Smooth muscle cell (in vitro differentiated cells): ENCODE measurements at regions not wholly inside any gene's neighbourhood (a gene's known extent, or its start where the extent isn't known, plus 50 kb on each side); places are given as distances from the start of the nearest gene placed in this dataset.

ENCODE experiments used
- DNase-seq: peaks from one replicate; lab custom pipeline; 2025; ENCODE audit not compliant: unreplicated experiment; lab: John Stamatoyannopoulos, UW
- H2AFZ ChIP-seq: fragments of 200-600 bp; sonication (generic); 2 replicates; pipeline ENCODE4 v1.6.0; 2016; ENCODE audit warnings: antibody characterized with exemption, low read depth, mild to moderate bottlenecking
- H3F3A ChIP-seq: fragments of 200-600 bp; sonication (generic); 2 replicates; pipeline ENCODE4 v1.6.0; 2017; ENCODE audit warnings: antibody characterized with exemption, low read depth
- H3K27ac ChIP-seq: fragments of 200-600 bp; sonication (generic); 2 replicates; pipeline ENCODE4 v1.5.1; 2016; ENCODE audit warnings: low read depth, mild to moderate bottlenecking
- H3K27me3 ChIP-seq: fragments of 200-600 bp; sonication (generic); 2 replicates; pipeline ENCODE4 v1.6.1; 2016; ENCODE audit warnings: low read depth, mild to moderate bottlenecking
- H3K36me3 ChIP-seq: fragments of 200-600 bp; sonication (generic); 2 replicates; pipeline ENCODE4 v1.5.1; 2016; ENCODE audit warnings: low read depth
- H3K4me1 ChIP-seq: fragments of 200-600 bp; sonication (generic); 2 replicates; pipeline ENCODE4 v1.5.1; 2016; ENCODE audit warnings: low read depth
- H3K4me2 ChIP-seq: fragments of 200-600 bp; sonication (generic); 2 replicates; pipeline ENCODE4 v1.6.0; 2016; ENCODE audit warnings: mild to moderate bottlenecking
- H3K4me3 ChIP-seq: fragments of 200-600 bp; sonication (generic); 2 replicates; pipeline ENCODE4 v1.5.1; 2016; ENCODE audit warnings: mild to moderate bottlenecking
- H3K79me2 ChIP-seq: fragments of 200-600 bp; sonication (generic); 2 replicates; pipeline ENCODE4 v1.6.0; 2016; ENCODE audit warnings: low read depth, mild to moderate bottlenecking
- H3K9ac ChIP-seq: fragments of 200-600 bp; sonication (generic); 2 replicates; pipeline ENCODE4 v1.6.0; 2016; ENCODE audit warnings: low read depth
- H3K9me3 ChIP-seq: fragments of 200-600 bp; sonication (generic); replicated peaks from 2 replicates; pipeline ENCODE4 v1.5.1; 2016; ENCODE audit warnings: low read depth
- H4K20me1 ChIP-seq: fragments of 200-600 bp; sonication (generic); 2 replicates; pipeline ENCODE4 v1.6.0; 2016; ENCODE audit warnings: low read depth
- WGBS: methylation state at CpG from one replicate; pipeline ENCODE4 v1.1.7; 2016; ENCODE audit warnings: low lambda C conversion rate; 5-methylcytosine and 5-hydroxymethylcytosine counted together
- TF ChIP-seq, protein P1 (sequence below): fragments of 200-600 bp; sonication (generic); IDR thresholded peaks from 2 replicates; pipeline ENCODE4 v1.5.1; 2017; ENCODE audit warnings: borderline replicate concordance, mild to moderate bottlenecking, antibody characterized with exemption; ENCODE audit not compliant: insufficient read depth, poor library complexity, severe bottlenecking

DNA sequence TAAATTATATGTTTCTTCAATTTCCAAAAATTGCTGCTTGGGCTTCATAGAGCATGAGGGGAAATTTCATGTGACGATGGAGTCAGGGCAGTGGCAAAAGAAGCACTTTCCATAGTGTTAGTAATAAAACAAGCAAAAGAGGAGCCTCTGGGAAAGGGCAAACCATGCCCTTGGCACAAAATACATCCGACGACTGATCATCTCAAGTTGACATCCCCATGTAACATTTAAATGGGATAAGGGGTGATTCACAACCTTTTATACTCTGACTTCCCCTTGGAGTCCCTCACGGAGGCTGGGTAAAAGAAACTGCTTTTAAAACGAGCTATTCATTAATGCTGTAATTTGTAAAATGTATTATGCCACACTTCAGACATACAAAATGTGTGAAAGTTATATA lies 161.4 kb upstream of the DMRT1 start:
- Histone ChIP-seq H3K36me3 (no peaks in the 10 kb centered on the region), H3K27me3 (no peaks in the 10 kb centered on the region), H3K9me3 (no peaks in the 10 kb centered on the region), H3K27ac (no peak overlapping the region), H3K79me2 (no peaks in the 10 kb centered on the region), H3K4me1 (peaks cover 25% of the 10 kb centered on the region), H3K9ac (no peak overlapping the region), H3F3A (peaks cover 9% of the 10 kb centered on the region), H2AFZ (no peak overlapping the region), H3K4me2 (no peak overlapping the region), H4K20me1 (no peaks in the 10 kb centered on the region), H3K4me3 (no peak overlapping the region)
- 84% methylated on average over 5 of the region's 5 CpGs for WGBS
- DNase-seq, result no peak
- TF ChIP-seq, protein P1, sequence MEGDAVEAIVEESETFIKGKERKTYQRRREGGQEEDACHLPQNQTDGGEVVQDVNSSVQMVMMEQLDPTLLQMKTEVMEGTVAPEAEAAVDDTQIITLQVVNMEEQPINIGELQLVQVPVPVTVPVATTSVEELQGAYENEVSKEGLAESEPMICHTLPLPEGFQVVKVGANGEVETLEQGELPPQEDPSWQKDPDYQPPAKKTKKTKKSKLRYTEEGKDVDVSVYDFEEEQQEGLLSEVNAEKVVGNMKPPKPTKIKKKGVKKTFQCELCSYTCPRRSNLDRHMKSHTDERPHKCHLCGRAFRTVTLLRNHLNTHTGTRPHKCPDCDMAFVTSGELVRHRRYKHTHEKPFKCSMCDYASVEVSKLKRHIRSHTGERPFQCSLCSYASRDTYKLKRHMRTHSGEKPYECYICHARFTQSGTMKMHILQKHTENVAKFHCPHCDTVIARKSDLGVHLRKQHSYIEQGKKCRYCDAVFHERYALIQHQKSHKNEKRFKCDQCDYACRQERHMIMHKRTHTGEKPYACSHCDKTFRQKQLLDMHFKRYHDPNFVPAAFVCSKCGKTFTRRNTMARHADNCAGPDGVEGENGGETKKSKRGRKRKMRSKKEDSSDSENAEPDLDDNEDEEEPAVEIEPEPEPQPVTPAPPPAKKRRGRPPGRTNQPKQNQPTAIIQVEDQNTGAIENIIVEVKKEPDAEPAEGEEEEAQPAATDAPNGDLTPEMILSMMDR, result no peak

GRCh38 chr9:682633-683508 lies 158.6 kb upstream of the DMRT1 start:
- H3K27me3 ChIP-seq, result no peaks in the 10 kb centered on the region
- WGBS, result 42% methylated on average over 12 of the region's 12 CpGs
- H2AFZ ChIP-seq, result peak overlapping the region; percentile 22
- H3K4me1 ChIP-seq, result peaks cover 32% of the 10 kb centered on the region
- TF ChIP-seq, protein P1, result no peak
- H3K9ac ChIP-seq, result peak overlapping the region; percentile 92
- peak overlapping the region; percentile 80 for H3K4me2 ChIP-seq
- H3K79me2 ChIP-seq, result peaks cover 6% of the 10 kb centered on the region
- peak overlapping the region; percentile 39 for H3K4me3 ChIP-seq
- DNase-seq, result no peak
- H4K20me1 ChIP-seq, result no peaks in the 10 kb centered on the region
- peak overlapping the region; percentile 97 for H3K27ac ChIP-seq
- H3K36me3 ChIP-seq, result no peaks in the 10 kb centered on the region
- peaks cover 12% of the 10 kb centered on the region for H3F3A ChIP-seq
- H3K9me3 ChIP-seq, result no peaks in the 10 kb centered on the region

- peak overlapping the region; percentile 39 for H3K4me3 ChIP-seq
- TF ChIP-seq, protein P1, result no peak
- no peaks in the 10 kb centered on the region for H4K20me1 ChIP-seq
- H3K36me3 ChIP-seq, result no peaks in the 10 kb centered on the region
- H3K9me3 ChIP-seq, result no peaks in the 10 kb centered on the region
- H3K4me2 ChIP-seq, result peak overlapping the region; percentile 80
- peaks cover 6% of the 10 kb centered on the region for H3K79me2 ChIP-seq
- DNase-seq, result no peak
- H3K27ac ChIP-seq, result peak overlapping the region; percentile 97
- H2AFZ ChIP-seq, result no peak overlapping the region
- peak overlapping the region; percentile 92 for H3K9ac ChIP-seq
- H3F3A ChIP-seq, result peaks cover 12% of the 10 kb centered on the region
- H3K4me1 ChIP-seq, result peaks cover 32% of the 10 kb centered on the region
- H3K27me3 ChIP-seq, result no peaks in the 10 kb centered on the region
- WGBS, result 48% methylated on average over 2 of the region's 2 CpGs
Measured at GRCh38 chr9:683509-684021, 157.9 kb upstream of the DMRT1 start.
